Left kidney (tissue), 1 donor: ENCODE measurements at regions not wholly inside any gene's neighbourhood (a gene's known extent, or its start where the extent isn't known, plus 50 kb on each side); places are given as distances from the start of the nearest gene placed in this dataset.

Source experiments
- DNase-seq: peaks from one replicate; pipeline ENCODE4 v3.0.0-alpha.2; 2013

DNA sequence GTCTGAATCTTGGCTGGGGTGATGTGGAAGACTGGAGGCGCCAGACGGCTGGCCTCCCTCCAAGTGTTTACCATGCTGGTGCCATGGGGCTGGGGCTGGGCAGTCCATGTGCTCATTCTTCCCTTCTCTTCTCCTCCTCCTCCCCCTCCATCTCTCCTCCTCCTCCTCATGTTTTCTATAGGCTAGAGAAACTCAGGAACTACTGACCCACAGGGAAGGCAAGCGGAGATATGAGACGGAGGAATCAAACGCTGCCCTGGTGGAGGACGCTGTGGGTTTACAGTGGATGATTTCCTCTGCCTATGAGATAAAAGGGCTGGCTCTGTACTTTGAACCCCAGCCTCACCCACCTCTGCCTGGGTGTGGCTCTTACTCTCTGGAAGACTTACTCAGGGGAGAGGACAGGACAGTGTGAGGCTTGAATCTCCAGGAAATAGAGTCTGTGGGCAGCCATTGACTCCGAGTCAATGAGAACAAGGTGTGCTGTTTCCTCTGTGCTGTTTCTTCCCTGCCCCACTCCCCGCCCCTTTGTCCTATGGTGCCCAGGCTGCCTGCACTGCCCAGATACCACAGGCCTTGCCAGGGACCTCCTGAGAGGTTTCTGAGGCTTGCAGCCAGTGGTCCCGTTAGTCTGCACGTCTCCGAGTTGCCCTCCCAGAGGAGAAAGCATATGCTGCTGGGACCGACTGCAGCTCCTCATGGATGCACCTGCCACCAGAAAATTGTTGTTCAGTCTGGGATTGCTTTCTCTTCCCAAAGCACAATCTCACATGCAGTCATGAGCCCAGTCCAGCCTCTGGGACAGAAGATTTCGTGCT lies 132.6 kb upstream of the ARHGAP5 start:
- no peak for DNase-seq

DNA sequence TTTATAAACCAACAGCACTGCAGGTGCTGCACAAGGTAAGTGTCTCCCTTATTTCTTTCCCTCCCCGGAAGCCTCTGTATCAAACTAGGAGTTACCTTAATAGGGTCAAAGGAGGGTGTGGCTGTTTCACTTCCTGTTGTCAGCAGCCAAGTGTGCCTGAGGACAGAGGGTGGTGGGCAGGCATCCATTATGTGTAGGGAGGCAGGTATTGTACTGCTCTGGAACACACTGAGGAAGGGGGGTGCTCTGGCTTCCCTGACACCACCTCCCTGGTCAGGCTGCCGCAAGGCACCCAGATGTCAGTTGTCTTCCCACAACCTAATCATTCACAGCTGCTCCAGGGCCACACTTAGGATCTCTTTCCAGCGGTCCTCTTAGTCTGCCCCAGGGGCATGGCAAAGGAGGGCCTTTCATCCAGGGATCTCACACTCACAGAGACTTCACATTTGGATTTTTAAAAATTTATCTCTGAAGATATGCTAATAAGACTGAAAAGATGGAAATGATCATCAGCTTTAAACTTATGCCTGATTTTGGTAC lies 132.0 kb upstream of the ARHGAP5 start:
- DNase-seq, result no peak

GRCh38 chr14:31945701-31946100 lies 131.4 kb upstream of the ARHGAP5 start:
- DNase-seq, result no peak

- DNase-seq, result no peak
These were observed 130.0 kb upstream of the ARHGAP5 start for GRCh38 chr14:31947076-31947475.

GRCh38 chr14:31947680-31948595 lies 129.2 kb upstream of the ARHGAP5 start:
- no peak for DNase-seq

- no peak for DNase-seq
These were observed 127.4 kb upstream of the ARHGAP5 start for GRCh38 chr14:31949709-31950108.

DNA sequence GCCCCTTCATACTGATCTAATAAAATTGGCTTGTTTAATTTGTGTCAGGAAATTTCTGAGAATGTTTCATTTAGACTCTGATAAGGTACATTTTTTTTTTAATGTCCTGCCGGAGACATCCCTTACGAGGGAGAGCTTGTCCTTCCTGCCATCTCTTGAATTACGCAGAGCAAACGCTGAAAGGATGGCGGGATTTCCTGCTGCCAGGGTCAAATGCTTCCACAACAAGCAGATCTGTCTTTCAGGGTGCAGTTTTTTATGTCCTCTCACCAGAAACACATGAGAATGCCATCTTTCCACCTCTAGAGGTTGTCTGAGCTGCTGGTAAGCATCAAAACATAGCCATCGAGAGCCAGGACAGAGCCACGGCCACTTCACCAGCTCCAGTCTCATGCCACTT lies 126.8 kb upstream of the ARHGAP5 start:
- DNase-seq, result no peak

DNA sequence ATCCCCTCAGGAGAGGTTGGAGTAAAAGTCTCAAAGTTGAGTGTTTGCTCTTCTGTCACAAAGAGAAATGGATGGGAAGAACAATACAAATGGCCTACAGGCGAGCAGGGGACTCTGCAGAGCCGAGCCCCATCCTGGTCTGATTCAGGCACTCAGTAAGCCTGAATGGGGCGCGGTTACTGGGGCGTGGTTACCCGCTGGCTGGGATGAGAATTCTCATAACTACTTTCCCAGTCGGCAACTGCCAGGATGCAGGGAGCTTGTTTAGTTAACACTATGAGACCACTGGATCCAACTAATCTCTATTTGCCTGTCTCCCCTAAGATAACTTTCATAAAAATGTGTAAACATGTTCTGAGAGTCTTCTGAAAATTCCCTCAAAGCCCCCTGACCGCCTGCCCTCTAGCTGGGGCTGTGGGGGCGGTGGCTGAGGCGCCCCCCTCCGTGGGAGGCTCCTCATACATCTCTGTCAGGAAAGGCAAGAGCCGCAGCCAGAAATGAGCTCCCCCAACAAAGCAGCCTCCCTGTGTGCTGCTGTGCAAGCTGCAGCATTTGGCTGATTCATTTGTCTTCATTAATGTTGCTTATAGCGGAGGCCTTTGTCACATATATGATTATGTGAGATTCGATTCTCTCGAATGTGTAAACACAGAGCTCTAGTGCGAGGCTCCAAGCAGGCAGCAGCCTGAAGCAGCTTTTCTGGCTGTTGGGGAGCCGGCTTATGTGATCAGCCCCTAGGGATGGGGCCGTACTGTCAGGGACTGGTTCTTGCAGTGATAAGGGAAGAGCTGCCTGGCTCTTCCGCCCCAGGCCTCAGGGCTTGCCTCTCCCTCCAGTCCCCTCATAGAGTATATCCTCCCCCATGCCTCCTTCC lies 126.1 kb upstream of the ARHGAP5 start:
- peak; percentile 69 for DNase-seq

- DNase-seq, result no peak
These were observed 125.5 kb upstream of the ARHGAP5 start for GRCh38 chr14:31951638-31951964.

GRCh38 chr14:31952573-31952972 lies 124.5 kb upstream of the ARHGAP5 start:
- no peak for DNase-seq

GRCh38 chr14:31953210-31953609 lies 123.9 kb upstream of the ARHGAP5 start:
- DNase-seq, result no peak

- DNase-seq, result no peak
These were observed 122.1 kb upstream of the ARHGAP5 start for GRCh38 chr14:31954991-31955390.

DNA sequence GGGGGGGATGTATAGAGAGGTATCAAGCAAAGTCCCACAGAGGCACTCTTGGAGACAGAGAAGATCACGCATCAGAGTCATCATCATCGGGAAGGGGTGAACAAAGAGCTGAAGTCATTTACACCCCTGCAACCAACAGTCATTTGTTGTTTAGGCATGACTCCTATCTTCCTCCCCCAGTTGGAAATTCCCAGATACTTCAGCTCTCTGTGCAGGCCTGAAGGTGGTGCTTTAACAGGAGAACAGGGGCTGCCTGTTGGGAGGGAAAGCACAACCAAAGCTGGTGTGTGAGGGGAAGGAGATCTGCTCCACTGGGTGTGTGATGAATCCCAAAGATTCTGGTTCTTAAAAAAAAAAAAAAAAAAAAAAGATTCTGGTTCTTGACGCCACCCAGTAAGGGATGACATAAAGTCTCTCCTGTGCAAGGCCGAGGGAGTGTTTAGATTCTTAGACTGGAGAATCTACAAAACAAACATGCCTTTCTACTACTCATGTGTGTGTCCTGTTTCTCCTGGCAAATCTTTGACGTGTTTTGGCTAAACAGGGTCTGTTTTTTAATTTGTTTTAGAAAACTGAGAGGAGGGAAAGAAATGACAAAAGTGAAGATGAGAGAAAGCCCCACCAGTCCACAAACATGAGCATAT lies 121.0 kb upstream of the ARHGAP5 start:
- DNase-seq, result no peak

GRCh38 chr14:31957565-31957964 lies 119.5 kb upstream of the ARHGAP5 start:
- DNase-seq, result no peak

DNA sequence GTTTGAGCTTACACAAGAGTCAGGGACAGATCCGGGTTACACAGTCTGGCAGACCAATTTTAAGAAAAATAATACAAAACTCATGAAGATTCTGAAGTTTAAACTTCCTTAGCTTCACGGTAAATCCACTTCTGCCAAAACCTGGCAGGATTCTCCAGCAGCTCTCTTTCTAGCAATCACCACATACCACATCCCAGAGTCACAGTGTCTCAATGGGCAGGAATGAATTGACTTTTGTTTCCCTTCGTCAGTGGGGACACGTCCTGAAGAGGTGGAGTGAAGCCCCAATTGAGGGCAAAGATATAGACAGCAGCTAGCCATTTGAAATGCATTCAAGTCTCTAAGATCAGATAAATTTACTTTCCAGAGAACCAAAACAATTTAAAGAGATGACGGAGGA lies 117.1 kb upstream of the ARHGAP5 start:
- no peak for DNase-seq

DNA sequence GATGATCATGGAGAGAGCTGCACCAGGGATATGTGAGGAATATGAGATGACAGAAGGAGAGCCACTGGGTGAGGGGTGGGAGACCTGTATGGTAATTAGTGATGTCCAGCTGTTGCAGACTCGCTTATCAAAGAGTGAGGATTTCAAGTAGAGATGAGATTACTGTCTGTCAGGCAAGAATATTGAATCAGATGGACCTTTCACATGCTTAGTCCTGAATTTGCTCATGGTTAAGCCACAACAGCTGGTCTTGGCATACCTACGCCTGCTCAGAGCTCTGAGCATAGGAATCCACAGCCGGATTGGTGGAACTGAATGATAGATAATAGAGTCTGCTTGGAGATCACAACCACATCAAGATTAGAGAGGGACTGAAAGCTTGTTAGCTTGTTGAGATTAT lies 115.2 kb upstream of the ARHGAP5 start:
- no peak for DNase-seq

DNA sequence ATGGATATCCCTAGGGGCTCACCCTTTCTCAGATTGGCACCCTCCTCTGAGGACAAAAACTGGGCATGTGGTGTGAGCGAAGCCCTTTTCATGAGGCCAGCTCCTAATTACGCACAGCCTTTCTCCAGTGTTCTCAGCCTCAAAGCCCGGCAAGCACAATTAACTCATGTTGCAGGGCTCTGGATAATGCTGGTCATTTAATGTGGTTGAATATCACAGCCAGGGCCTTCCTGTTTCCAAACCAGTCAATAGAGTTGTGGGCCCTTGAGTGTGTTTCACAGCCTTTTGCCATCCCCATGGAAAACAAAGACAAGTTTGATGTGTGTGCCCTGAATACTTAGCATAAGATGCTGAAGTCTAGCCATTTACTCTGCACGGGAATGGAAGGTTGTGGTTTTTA lies 114.2 kb upstream of the ARHGAP5 start:
- no peak for DNase-seq

DNA sequence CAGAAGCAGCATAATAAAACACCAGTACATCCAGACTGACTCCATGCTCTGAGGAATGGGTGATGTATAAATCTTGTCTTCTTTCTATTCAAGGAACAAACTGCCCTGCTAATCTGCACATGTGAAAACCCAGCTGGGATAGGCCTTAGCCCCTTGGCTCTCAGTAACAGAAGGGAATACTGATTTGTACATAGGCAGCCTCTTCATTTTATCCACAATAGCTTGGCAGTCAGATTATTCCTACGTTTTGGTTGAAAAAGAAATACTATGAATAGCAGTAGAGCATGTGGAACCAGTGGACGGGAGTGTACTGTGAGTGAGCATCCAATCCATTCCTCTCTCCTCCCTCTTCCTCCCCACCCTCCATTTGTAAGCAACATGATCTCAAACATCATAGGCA lies 113.5 kb upstream of the ARHGAP5 start:
- no peak for DNase-seq

GRCh38 chr14:31964490-31964889 lies 112.6 kb upstream of the ARHGAP5 start:
- DNase-seq, result no peak

DNA sequence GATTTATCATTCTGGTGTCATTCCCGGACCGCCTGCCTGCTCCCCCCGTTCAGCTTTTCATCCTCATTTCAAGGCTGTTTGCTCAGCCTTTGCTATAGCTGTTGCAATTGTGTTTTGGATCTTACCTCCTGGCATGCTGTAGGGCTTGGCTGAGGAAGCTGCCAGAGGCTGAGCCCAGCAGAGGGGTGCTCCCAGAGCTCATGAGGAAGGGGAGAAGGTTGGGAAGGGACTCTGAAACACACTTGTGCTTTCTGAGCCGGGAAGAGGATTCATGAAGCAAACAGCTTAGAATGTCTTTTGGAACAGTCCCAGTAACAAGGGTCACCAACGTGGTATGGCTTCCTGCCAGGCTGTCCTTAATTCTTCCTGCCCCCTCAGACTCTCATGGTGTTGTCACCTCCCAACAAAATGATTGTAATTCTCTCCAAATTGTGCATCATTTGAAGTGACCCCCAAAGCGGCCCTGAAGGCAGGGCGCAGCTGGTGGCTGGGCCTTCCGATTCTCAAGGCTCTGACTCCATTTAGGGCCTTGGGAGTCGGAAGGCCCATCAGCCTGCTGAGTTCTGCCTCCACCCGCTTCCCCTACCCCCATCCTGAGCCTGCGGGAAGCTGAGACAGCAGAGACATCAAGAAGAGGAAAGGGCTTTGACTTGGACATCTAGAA lies 111.9 kb upstream of the ARHGAP5 start:
- DNase-seq, result no peak
